Globus pallidus (tissue), 1 donor: ENCODE measurements at regions not wholly inside any gene's neighbourhood (a gene's known extent, or its start where the extent isn't known, plus 50 kb on each side); places are given as distances from the start of the nearest gene placed in this dataset.

Experiments
- DNase-seq: peaks from one replicate; pipeline ENCODE4 v3.0.0-alpha.2; 2015; ENCODE audit warnings: low spot score

- no peak for DNase-seq
Observed at GRCh38 chr7:47636433-47637175, 54.7 kb upstream of the TNS3 start.

- DNase-seq = no peak
Observed at GRCh38 chr7:47636081-47636432, 54.1 kb upstream of the TNS3 start.

- no peak for DNase-seq
Observed at GRCh38 chr7:47635091-47636080, 53.5 kb upstream of the TNS3 start.

- no peak for DNase-seq
Observed at GRCh38 chr7:47634273-47634672, 52.4 kb upstream of the TNS3 start.

- no peak for DNase-seq
Observed at GRCh38 chr7:47633134-47633533, 51.2 kb upstream of the TNS3 start.
